ENCODE measurements at regions not wholly inside any gene's neighbourhood (a gene's known extent, or its start where the extent isn't known, plus 50 kb on each side); places are given as distances from the start of the nearest gene placed in this dataset.

GRCh38 chr1:61007534-61008364, 74.6 kb upstream of the NFIA start:
- H3K4me2 ChIP-seq (ENCODE audit: insufficient read depth, insufficient read length, low read length): no peak overlapping the region
- H2AFZ ChIP-seq (ENCODE audit: low read length): no peak overlapping the region
- no peak overlapping the region for H3K56ac ChIP-seq (ENCODE audit: insufficient read length, low read depth, low read length)
- H3K9ac ChIP-seq (ENCODE audit: extremely low read depth, insufficient read length, low read length): no peak overlapping the region
- H4K91ac ChIP-seq (ENCODE audit: insufficient read length, low read depth, low read length): no peak overlapping the region
- H3K4me1 ChIP-seq (ENCODE audit: insufficient read depth, low read length): peaks cover 13% of the 10 kb centered on the region
- DNase-seq: no peak
- no peaks in the 10 kb centered on the region for H3K79me1 ChIP-seq (ENCODE audit: insufficient read depth, low read depth, low read length, poor library complexity, severe bottlenecking)
- no peaks in the 10 kb centered on the region for H3K27me3 ChIP-seq (ENCODE audit: insufficient read depth, low read length)
- H2BK20ac ChIP-seq (ENCODE audit: low read depth, low read length, poor library complexity, severe bottlenecking): no peak overlapping the region
- H3K4me1 Mint-ChIP-seq: peaks cover 49 to 61% of the 10 kb centered on the region in 2 experiments
- H3K23ac ChIP-seq (ENCODE audit: insufficient read length, low read depth, low read length): no peak overlapping the region
- no peak overlapping the region for H3K4me3 Mint-ChIP-seq
- no peaks in the 10 kb centered on the region for H3K9me3 Mint-ChIP-seq
- no peaks in the 10 kb centered on the region for H4K20me1 ChIP-seq (ENCODE audit: control insufficient read depth, insufficient read depth, insufficient read length)
- H2BK120ac ChIP-seq (ENCODE audit: low read depth, low read length, poor library complexity, severe bottlenecking): no peak overlapping the region
- no peaks in the 10 kb centered on the region for H3K36me3 Mint-ChIP-seq (ENCODE audit: insufficient read depth in 1 of 3, low read depth in 3 of 3)
- no CpG with 5 or more reads among the region's 5 CpGs for WGBS (ENCODE audit: extremely low coverage, insufficient read length, low lambda C conversion rate)
- H2BK12ac ChIP-seq (ENCODE audit: insufficient read length, low read depth, low read length): no peak overlapping the region
- no peak overlapping the region for H4K5ac ChIP-seq (ENCODE audit: insufficient read length, low read depth, low read length)
- H2AK5ac ChIP-seq (ENCODE audit: insufficient read length, low read length): no peak overlapping the region
- no peaks in the 10 kb centered on the region for H3K79me2 ChIP-seq (ENCODE audit: insufficient read depth, low read length)
- H3K27ac Mint-ChIP-seq: no peak overlapping the region
- no peak overlapping the region for H3K18ac ChIP-seq (ENCODE audit: insufficient read length, low read depth, low read length)
- H3K14ac ChIP-seq (ENCODE audit: insufficient read depth, low read length): no peak overlapping the region
- no peak overlapping the region for H2BK5ac ChIP-seq (ENCODE audit: insufficient read length, low read length)
- no peak overlapping the region for H2BK15ac ChIP-seq (ENCODE audit: low read depth, low read length)
- no peaks in the 10 kb centered on the region for H3K9me3 ChIP-seq (ENCODE audit: control insufficient read depth, low read depth, low read length)
- peaks cover 6% of the 10 kb centered on the region for H3K27me3 Mint-ChIP-seq (ENCODE audit: low read depth)
- H3T11ph ChIP-seq (ENCODE audit: low read length): no peak overlapping the region
- H3K4ac ChIP-seq (ENCODE audit: low read depth, low read length): no peak overlapping the region
- H3K27ac ChIP-seq (ENCODE audit: insufficient read length, low read depth, low read length): no peak overlapping the region
- no peak overlapping the region for H4K8ac ChIP-seq (replicated peaks; ENCODE audit: insufficient read length, low read depth, low read length)
- no peaks in the 10 kb centered on the region for H3K23me2 ChIP-seq (ENCODE audit: insufficient read length, low read depth, low read length, poor library complexity, severe bottlenecking)
- no peak for TF ChIP-seq CTCF (conservative IDR thresholded peaks at IDR 0.05)
